DOHH2 (cell line): ENCODE measurements at regions not wholly inside any gene's neighbourhood (a gene's known extent, or its start where the extent isn't known, plus 50 kb on each side); places are given as distances from the start of the nearest gene placed in this dataset.
A peak's percentile ranks its signal among the peaks of the same experiment; 100 is the strongest.
"Not testable (repeated sequence)": the region's sequence is repeated elsewhere in the genome, so short reads cannot be mapped to it uniquely, and the experiment has no call there.

ENCODE experiments used
- H3F3A ChIP-seq: fragments of 200-600 bp; sonication (generic), shearing (Covaris generic); 2 replicates; pipeline ENCODE4 v1.6.0; 2016; ENCODE audit warnings: antibody characterized with exemption, mild to moderate bottlenecking; ENCODE audit not compliant: control insufficient read depth, insufficient read depth
- H3K27ac ChIP-seq: fragments of 200-600 bp; sonication (generic); 2 replicates; pipeline ENCODE4 v1.5.1; 2014; ENCODE audit warnings: low read depth, mild to moderate bottlenecking, low read length, moderate library complexity
- H3K27me3 ChIP-seq: fragments of 200-600 bp; sonication (generic); 2 replicates; pipeline ENCODE4 v1.6.1; 2014; ENCODE audit warnings: mild to moderate bottlenecking, low read length, mixed read lengths; ENCODE audit not compliant: control insufficient read depth
- H3K36me3 ChIP-seq: fragments of 200-600 bp; sonication (generic); 2 replicates; pipeline ENCODE4 v1.6.1; 2014; ENCODE audit warnings: mild to moderate bottlenecking, low read length, moderate library complexity, mixed read lengths; ENCODE audit not compliant: control insufficient read depth
- H3K4me1 ChIP-seq: fragments of 200-600 bp; sonication (generic); 2 replicates; pipeline ENCODE4 v1.6.1; 2014; ENCODE audit warnings: mild to moderate bottlenecking, low read length, mixed read lengths; ENCODE audit not compliant: control insufficient read depth
- H3K4me2 ChIP-seq: fragments of 200-600 bp; sonication (generic); 2 replicates; pipeline ENCODE4 v1.6.0; 2014; ENCODE audit warnings: mild to moderate bottlenecking, low read length, moderate library complexity
- H3K4me3 ChIP-seq: fragments of 200-600 bp; sonication (generic); 2 replicates; pipeline ENCODE4 v1.5.1; 2014; ENCODE audit warnings: mild to moderate bottlenecking, low read length, mixed read lengths
- H3K79me2 ChIP-seq: fragments of 200-600 bp; sonication (generic); 2 replicates; pipeline ENCODE4 v1.6.1; 2014; ENCODE audit warnings: mild to moderate bottlenecking, low read length, mixed read lengths; ENCODE audit not compliant: control insufficient read depth
- H3K9me2 ChIP-seq: fragments of 200-600 bp; sonication (generic); replicated peaks from 2 replicates; pipeline ENCODE4 v1.6.1; 2014; ENCODE audit warnings: mild to moderate bottlenecking, low read length, mixed read lengths; ENCODE audit not compliant: control insufficient read depth
- H3K9me3 ChIP-seq: fragments of 200-600 bp; sonication (generic); 2 replicates; pipeline ENCODE4 v1.6.1; 2014; ENCODE audit warnings: antibody characterized with exemption, low read length, mixed read lengths; ENCODE audit not compliant: control insufficient read depth, insufficient read depth
- H4K20me1 ChIP-seq: fragments of 200-600 bp; sonication (generic); 2 replicates; pipeline ENCODE4 v1.6.0; 2014; ENCODE audit warnings: low read depth, mild to moderate bottlenecking, antibody characterized with exemption, low read length, moderate library complexity; ENCODE audit not compliant: control insufficient read depth, insufficient read depth
- EZH2phosphoT487 ChIP-seq: fragments of 200-600 bp; sonication (generic); IDR thresholded peaks from 2 replicates; pipeline ENCODE4 v1.6.1; 2017; ENCODE audit warnings: borderline replicate concordance, mild to moderate bottlenecking, antibody characterized with exemption, low read length, moderate library complexity, mixed read lengths
- TF ChIP-seq, protein P1 (sequence below): fragments of 200-600 bp; sonication (generic); IDR thresholded peaks from one replicate; pipeline ENCODE4 v1.5.1; 2014; ENCODE audit warnings: antibody characterized with exemption, mild to moderate bottlenecking, low read depth, low read length; ENCODE audit not compliant: poor library complexity, severe bottlenecking

DNA sequence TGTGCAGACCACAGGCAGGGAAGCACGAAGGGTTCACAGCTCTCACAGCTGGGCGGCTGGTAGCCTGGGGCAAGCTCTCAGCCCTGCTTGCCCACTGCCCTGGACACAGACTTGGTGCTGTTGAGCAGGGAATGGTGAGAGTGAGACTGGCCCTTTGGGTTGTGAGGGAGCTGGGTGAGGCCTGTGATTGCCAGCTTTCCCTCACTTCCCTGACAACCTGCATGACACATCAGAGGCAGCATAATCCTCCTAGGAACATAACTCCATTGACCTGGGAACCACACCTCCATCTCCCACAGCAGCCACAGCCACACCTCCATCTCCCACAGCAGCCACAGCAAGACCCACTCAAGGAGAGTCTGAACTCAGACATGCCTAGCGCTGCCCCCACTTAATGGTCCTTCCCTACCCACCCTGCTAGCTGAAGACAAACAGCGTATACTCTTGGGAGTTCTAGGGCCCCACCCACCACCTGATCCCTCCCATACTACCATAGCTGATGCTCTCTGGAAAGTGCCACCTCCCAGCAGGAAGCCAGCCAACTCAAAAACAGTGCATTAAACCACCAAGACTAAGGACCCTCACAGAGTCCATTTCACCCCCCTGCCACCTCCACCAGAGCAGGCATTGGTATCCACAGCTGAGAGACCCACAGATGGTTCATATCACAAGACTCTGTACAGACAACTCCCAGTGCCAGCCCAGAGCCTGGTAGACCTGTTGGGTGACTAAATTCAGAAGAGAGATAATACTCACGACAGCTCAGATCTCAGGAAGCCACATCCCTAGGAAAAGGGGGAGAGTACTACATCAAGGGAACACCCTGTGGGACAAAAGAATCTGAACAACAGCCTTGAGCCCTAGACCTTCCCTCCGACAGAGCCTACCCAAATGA is 60.2 kb upstream of the PRSS3 start:
- H3K4me3 ChIP-seq, H3K4me1 ChIP-seq, H3K36me3 ChIP-seq, H3K79me2 ChIP-seq, H4K20me1 ChIP-seq, H3F3A ChIP-seq, H3K4me2 ChIP-seq, H3K27ac ChIP-seq, H3K27me3 ChIP-seq, H3K9me3 ChIP-seq, H3K9me2 ChIP-seq: not testable (repeated sequence)

DNA sequence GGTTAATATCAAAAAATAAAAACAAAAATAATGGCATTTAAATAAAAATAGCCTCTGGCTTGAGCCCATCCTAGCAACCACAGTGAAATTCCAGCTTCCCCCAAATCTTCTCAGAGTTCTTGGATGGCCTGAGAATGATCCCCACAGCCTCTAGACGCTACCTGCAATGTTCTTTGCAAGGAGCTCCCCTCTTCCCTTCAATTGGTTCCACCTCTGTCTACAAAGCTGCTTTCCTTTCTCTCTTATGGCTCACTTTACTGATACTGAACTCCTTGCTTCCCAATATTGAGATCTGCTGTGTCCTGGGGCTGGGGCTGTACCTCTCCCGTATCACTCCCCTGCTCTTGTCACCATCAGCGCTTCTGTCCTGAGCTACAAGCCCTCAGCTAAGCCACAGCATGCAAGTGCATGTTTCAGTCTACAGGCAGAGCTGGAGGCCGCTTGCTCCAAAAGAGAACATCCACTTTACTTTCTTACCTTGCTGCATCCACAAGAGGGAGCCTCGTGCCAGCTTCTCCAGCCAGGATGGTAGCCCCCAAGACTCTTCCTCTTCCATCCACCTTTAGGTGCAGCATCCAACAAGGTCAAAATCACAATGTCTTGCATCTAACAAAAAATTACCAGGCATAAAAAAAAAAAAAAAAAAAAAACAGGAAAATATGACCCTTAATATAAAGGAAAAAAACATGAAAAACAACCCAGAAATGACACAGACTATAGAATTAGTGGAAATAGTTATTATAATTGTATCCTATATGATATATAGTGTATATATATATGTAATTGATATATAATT is 57.4 kb upstream of the PRSS3 start:
- Histone ChIP-seq H3K9me3 (no peaks in the 10 kb centered on the region), H3K4me1 (peaks cover 4% of the 10 kb centered on the region), H3K9me2 (no peaks in the 10 kb centered on the region), H3F3A (no peaks in the 10 kb centered on the region), H3K4me3 (no peak overlapping the region), H4K20me1 (no peaks in the 10 kb centered on the region), H3K79me2 (no peaks in the 10 kb centered on the region), H3K27me3 (no peaks in the 10 kb centered on the region), H3K27ac (no peak overlapping the region), H3K36me3 (no peaks in the 10 kb centered on the region), H3K4me2 (peak overlapping the region; percentile 17; the same call in 1 of the 2 replicates)
- no peak for TF ChIP-seq EZH2phosphoT487
- TF ChIP-seq, protein P1, sequence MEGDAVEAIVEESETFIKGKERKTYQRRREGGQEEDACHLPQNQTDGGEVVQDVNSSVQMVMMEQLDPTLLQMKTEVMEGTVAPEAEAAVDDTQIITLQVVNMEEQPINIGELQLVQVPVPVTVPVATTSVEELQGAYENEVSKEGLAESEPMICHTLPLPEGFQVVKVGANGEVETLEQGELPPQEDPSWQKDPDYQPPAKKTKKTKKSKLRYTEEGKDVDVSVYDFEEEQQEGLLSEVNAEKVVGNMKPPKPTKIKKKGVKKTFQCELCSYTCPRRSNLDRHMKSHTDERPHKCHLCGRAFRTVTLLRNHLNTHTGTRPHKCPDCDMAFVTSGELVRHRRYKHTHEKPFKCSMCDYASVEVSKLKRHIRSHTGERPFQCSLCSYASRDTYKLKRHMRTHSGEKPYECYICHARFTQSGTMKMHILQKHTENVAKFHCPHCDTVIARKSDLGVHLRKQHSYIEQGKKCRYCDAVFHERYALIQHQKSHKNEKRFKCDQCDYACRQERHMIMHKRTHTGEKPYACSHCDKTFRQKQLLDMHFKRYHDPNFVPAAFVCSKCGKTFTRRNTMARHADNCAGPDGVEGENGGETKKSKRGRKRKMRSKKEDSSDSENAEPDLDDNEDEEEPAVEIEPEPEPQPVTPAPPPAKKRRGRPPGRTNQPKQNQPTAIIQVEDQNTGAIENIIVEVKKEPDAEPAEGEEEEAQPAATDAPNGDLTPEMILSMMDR: peak; percentile 68

DNA sequence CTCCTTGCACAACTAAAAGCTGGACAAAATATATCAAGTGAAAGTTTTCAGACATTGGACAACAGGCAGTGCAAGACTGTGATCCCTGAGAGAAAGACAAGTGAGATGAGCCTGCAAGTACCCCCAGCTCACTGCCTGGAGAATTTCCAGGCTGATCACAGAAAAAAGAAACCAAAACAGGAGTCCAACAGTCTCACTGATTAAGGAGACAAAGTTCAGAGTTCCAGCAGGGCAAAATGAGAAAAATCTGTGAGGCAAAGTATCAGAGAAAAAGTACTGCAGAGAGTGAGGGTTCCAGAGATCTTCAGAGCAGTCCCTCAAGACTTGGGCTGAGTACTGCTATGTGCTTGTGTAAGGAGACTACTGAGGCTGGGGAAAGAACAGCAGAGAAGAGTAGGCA is 56.0 kb upstream of the PRSS3 start:
- H4K20me1 ChIP-seq: no peaks in the 10 kb centered on the region
- no peak overlapping the region for H3K4me3 ChIP-seq
- H3K79me2 ChIP-seq: no peaks in the 10 kb centered on the region
- H3F3A ChIP-seq: no peaks in the 10 kb centered on the region
- peaks cover 4% of the 10 kb centered on the region for H3K4me1 ChIP-seq
- no peaks in the 10 kb centered on the region for H3K9me3 ChIP-seq
- no peaks in the 10 kb centered on the region for H3K36me3 ChIP-seq
- no peaks in the 10 kb centered on the region for H3K9me2 ChIP-seq
- H3K27ac ChIP-seq: no peak overlapping the region
- no peak for TF ChIP-seq EZH2phosphoT487
- TF ChIP-seq, protein P1: no peak
- H3K27me3 ChIP-seq: no peaks in the 10 kb centered on the region
- no peak overlapping the region for H3K4me2 ChIP-seq

DNA sequence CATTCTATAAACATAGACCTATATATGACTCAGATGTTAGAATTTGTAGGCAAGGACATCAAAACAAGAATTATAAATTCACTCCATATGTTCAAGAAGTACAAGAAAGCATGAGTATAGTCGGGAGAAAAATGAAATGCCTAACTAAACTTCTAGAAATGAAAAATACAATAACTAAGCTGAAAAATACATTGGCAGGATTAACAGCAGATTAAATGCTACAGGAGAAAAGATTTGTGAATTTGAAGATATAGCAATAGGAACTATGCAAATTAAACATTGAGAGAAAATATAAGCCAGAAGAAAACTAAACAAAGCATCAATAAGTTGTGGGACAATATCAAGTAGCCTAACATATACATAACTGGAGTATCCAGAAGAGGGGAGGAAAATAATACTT is 55.3 kb upstream of the PRSS3 start:
- Histone ChIP-seq H3F3A (no peaks in the 10 kb centered on the region), H3K79me2 (no peaks in the 10 kb centered on the region), H3K36me3 (no peaks in the 10 kb centered on the region), H3K9me3 (no peaks in the 10 kb centered on the region), H4K20me1 (no peaks in the 10 kb centered on the region), H3K4me3 (no peak overlapping the region), H3K4me2 (no peak overlapping the region), H3K9me2 (no peaks in the 10 kb centered on the region), H3K27ac (no peak overlapping the region), H3K27me3 (no peaks in the 10 kb centered on the region), H3K4me1 (peaks cover 4% of the 10 kb centered on the region)
- TF ChIP-seq EZH2phosphoT487: no peak
- TF ChIP-seq, protein P1: no peak

DNA sequence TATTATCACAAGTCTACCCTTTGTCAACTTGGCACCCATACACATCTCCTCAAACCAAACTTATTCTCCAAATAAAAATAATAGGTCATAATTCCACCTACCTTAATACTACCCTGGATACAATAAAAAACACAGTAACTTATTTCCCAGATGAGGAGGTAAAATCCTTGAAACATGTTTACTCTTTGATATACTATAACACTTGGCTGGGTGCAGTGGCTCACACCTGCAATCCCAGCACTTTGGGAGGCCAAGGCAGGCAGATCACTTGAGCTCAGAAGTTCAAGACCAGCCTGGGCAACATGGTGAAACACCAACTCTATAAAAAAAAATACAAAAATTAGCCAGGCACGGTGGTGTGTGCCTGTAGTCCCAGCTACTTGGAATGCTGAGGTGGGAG is 54.4 kb upstream of the PRSS3 start:
- H3K27ac ChIP-seq, H3K9me2 ChIP-seq, H3K9me3 ChIP-seq, H3K4me1 ChIP-seq, H3F3A ChIP-seq, H3K27me3 ChIP-seq, H3K36me3 ChIP-seq, H3K79me2 ChIP-seq, H3K4me3 ChIP-seq, H4K20me1 ChIP-seq, H3K4me2 ChIP-seq: not testable (repeated sequence)
